H1 (cell line): ENCODE measurements at regions not wholly inside any gene's neighbourhood (a gene's known extent, or its start where the extent isn't known, plus 50 kb on each side); places are given as distances from the start of the nearest gene placed in this dataset.

Source experiments
- CTCF ChIA-PET: fragments of 300-600 bp; sonication (Branson Sonifier 250); formaldehyde crosslinking; loops from one replicate; lab custom pipeline; 2021; ENCODE audit not compliant: partially characterized antibody; lab: Charles Lee
- POLR2A ChIA-PET: fragments of 300-600 bp; sonication (Branson Sonifier 250); formaldehyde crosslinking; loops from one replicate; lab custom pipeline; 2021; ENCODE audit warnings: inconsistent platforms; ENCODE audit not compliant: partially characterized antibody; lab: Charles Lee
- DNase-seq, 2 experiments: peaks; one replicate each; pipeline versions ENCODE4 v3.0.0 to v3.0.0-alpha.2; 2010 to 2022; ENCODE audit warnings: low spot score in 2 of 2, low read depth in 1 of 2, mixed read lengths in 1 of 2
- FAIRE-seq: peaks from 2 replicates; lab custom pipeline; 2011; peaks lifted over from hg19 to GRCh38; lab: Jason Lieb, UNC
- H2AFZ ChIP-seq: 2 replicates; pipeline ENCODE4 v1.8.1; 2012; ENCODE audit warnings: low read length, inconsistent platforms
- H2AK5ac ChIP-seq: 2 replicates; pipeline ENCODE4 v1.6.1; 2013; ENCODE audit warnings: low read depth, low read length
- H2BK120ac ChIP-seq: replicated peaks from 2 replicates; pipeline ENCODE3; 2013; ENCODE audit warnings: low read depth, low read length, inconsistent platforms
- H2BK12ac ChIP-seq: 2 replicates; pipeline ENCODE4 v1.6.1; 2013; ENCODE audit warnings: low read depth, low read length
- H2BK15ac ChIP-seq: 2 replicates; pipeline ENCODE4 v1.6.1; 2013; ENCODE audit warnings: low read length
- H2BK20ac ChIP-seq: 2 replicates; pipeline ENCODE4 v1.6.1; 2013; ENCODE audit warnings: low read length
- H2BK5ac ChIP-seq: 2 replicates; pipeline ENCODE4 v1.6.1; 2013; ENCODE audit warnings: low read depth, low read length
- H3K14ac ChIP-seq: 2 replicates; pipeline ENCODE4 v1.6.1; 2013; ENCODE audit warnings: inconsistent platforms; ENCODE audit not compliant: insufficient read length
- H3K18ac ChIP-seq: 2 replicates; pipeline ENCODE4 v1.6.1; 2013; ENCODE audit warnings: low read length; ENCODE audit errors: extremely low read depth
- H3K23ac ChIP-seq: 2 replicates; pipeline ENCODE4 v1.6.1; 2013; ENCODE audit warnings: inconsistent platforms; ENCODE audit not compliant: insufficient read length
- H3K23me2 ChIP-seq: 2 replicates; pipeline ENCODE4 v1.6.1; 2013; ENCODE audit warnings: low read depth, low read length
- H3K27ac ChIP-seq: 2 replicates; pipeline ENCODE4 v1.6.1; 2011; ENCODE audit warnings: low read depth, low read length, inconsistent platforms
- H3K27me3 ChIP-seq, 4 experiments: replicated peaks in 1 of 4; 1 replicate in 1 of 4; 2 replicates in 3 of 4; pipeline versions ENCODE4 v1.6.1 to v1.8.1; 2011 to 2013; ENCODE audit warnings: low read length in 3 of 4, mild to moderate bottlenecking in 3 of 4, inconsistent platforms in 2 of 4, mixed read lengths in 2 of 4, moderate library complexity in 1 of 4; ENCODE audit not compliant: control insufficient read depth in 3 of 4, insufficient read depth in 3 of 4; ENCODE audit errors: extremely low read depth in 1 of 4
- H3K36me3 ChIP-seq, 4 experiments: 2 replicates each; pipeline versions ENCODE4 v1.6.1 to v1.8.1; 2011 to 2013; ENCODE audit warnings: mild to moderate bottlenecking in 4 of 4, low read length in 3 of 4, moderate library complexity in 2 of 4, control low read depth in 1 of 4, inconsistent platforms in 1 of 4; ENCODE audit not compliant: insufficient read depth in 4 of 4, control insufficient read depth in 2 of 4
- H3K4ac ChIP-seq: replicated peaks from 2 replicates; pipeline ENCODE3; 2013; ENCODE audit warnings: low read length, low read depth, mixed read lengths, inconsistent platforms; ENCODE audit not compliant: insufficient read length
- H3K4me1 ChIP-seq, 4 experiments: replicated peaks in 1 of 4; 1 replicate in 1 of 4; 2 replicates in 3 of 4; pipeline versions ENCODE4 v1.6.1 to v1.8.1; 2011 to 2013; ENCODE audit warnings: low read length in 3 of 4, inconsistent platforms in 2 of 4, mixed read lengths in 1 of 4; ENCODE audit not compliant: insufficient read depth in 4 of 4, control insufficient read depth in 3 of 4
- H3K4me2 ChIP-seq, 2 experiments: 2 replicates each; pipeline versions ENCODE4 v1.6.1 to v1.8.1; 2011 to 2013; ENCODE audit warnings: low read depth in 2 of 2, low read length in 2 of 2, control low read depth in 1 of 2, inconsistent platforms in 1 of 2, mild to moderate bottlenecking in 1 of 2; ENCODE audit not compliant: insufficient read depth in 1 of 2
- H3K4me3 ChIP-seq, 4 experiments: fragments of 200-600, 300-600 bp in 1 of 4; sonication (generic), shearing (Covaris generic), sonication (Bioruptor Twin) in 1 of 4; 2 replicates each; pipeline versions ENCODE4 v1.5.1 to v1.8.1; 2011 to 2016; ENCODE audit warnings: low read length in 4 of 4, low read depth in 3 of 4, control low read depth in 2 of 4, inconsistent platforms in 2 of 4, mild to moderate bottlenecking in 2 of 4, mixed read lengths in 1 of 4, moderate library complexity in 1 of 4; ENCODE audit not compliant: insufficient read depth in 2 of 4; ENCODE audit errors: extremely low read depth in 1 of 4
- H3K56ac ChIP-seq: replicated peaks from 2 replicates; pipeline ENCODE3; 2013; ENCODE audit warnings: low read depth, mild to moderate bottlenecking, mixed read lengths, low read length, inconsistent platforms; ENCODE audit not compliant: insufficient read length
- H3K79me1 ChIP-seq: 2 replicates; pipeline ENCODE4 v1.6.1; 2013; ENCODE audit warnings: low read depth, low read length, control low read depth
- H3K79me2 ChIP-seq, 2 experiments: 2 replicates each; pipeline versions ENCODE4 v1.6.1 to v1.8.1; 2012 to 2013; ENCODE audit warnings: low read length in 2 of 2, mild to moderate bottlenecking in 2 of 2, inconsistent platforms in 1 of 2; ENCODE audit not compliant: insufficient read depth in 2 of 2, control insufficient read depth in 1 of 2
- H3K9ac ChIP-seq, 4 experiments: replicated peaks in 1 of 4; 1 replicate in 1 of 4; 2 replicates in 3 of 4; pipeline versions ENCODE4 v1.6.1 to v1.8.1; 2011 to 2013; ENCODE audit warnings: low read depth in 3 of 4, low read length in 3 of 4, control low read depth in 2 of 4, mild to moderate bottlenecking in 2 of 4, moderate library complexity in 2 of 4, inconsistent platforms in 1 of 4; ENCODE audit errors: extremely low read depth in 1 of 4
- H3K9me3 ChIP-seq, 2 experiments: 2 replicates each; pipeline versions ENCODE4 v1.6.1 to v1.8.1; 2012 to 2013; ENCODE audit warnings: mild to moderate bottlenecking in 2 of 2, moderate library complexity in 2 of 2, control low read depth in 1 of 2, inconsistent platforms in 1 of 2, low read depth in 1 of 2, low read length in 1 of 2, mixed read lengths in 1 of 2; ENCODE audit not compliant: insufficient read depth in 2 of 2
- H4K20me1 ChIP-seq, 2 experiments: replicated peaks in 1 of 2; 2 replicates each; pipeline versions ENCODE3 to v1.8.1; 2011 to 2013; ENCODE audit warnings: inconsistent platforms in 2 of 2, low read length in 2 of 2, mild to moderate bottlenecking in 1 of 2; ENCODE audit not compliant: insufficient read depth in 2 of 2, control insufficient read depth in 1 of 2
- H4K5ac ChIP-seq: 2 replicates; pipeline ENCODE4 v1.6.1; 2013; ENCODE audit warnings: low read length, low read depth, mixed read lengths, inconsistent platforms; ENCODE audit not compliant: insufficient read length
- H4K8ac ChIP-seq: 2 replicates; pipeline ENCODE4 v1.8.0; 2013; ENCODE audit warnings: mild to moderate bottlenecking, moderate library complexity, low read length, inconsistent platforms; ENCODE audit not compliant: insufficient read depth; ENCODE audit errors: extremely low read depth
- H4K91ac ChIP-seq: replicated peaks from 2 replicates; pipeline ENCODE3; 2013; ENCODE audit warnings: low read length, mixed read lengths, inconsistent platforms; ENCODE audit not compliant: insufficient read length
- ASH2L ChIP-seq: fragments of 200-600, 300-600 bp; sonication (generic); IDR thresholded peaks from one replicate; pipeline ENCODE4 v1.7.1; 2017; ENCODE audit warnings: low read length
- ATF3 ChIP-seq: IDR thresholded peaks from 2 replicates; pipeline ENCODE4 v1.6.1; 2011; ENCODE audit warnings: low read depth, mild to moderate bottlenecking, low read length; ENCODE audit not compliant: insufficient read depth
- CTBP2 ChIP-seq: IDR thresholded peaks from 2 replicates; pipeline ENCODE4 v1.7.0; 2011; ENCODE audit warnings: borderline replicate concordance, mild to moderate bottlenecking, moderate library complexity, mixed read lengths, low read length; ENCODE audit not compliant: insufficient read depth, insufficient read length
- EGR1 ChIP-seq: IDR thresholded peaks from 2 replicates; pipeline ENCODE4 v1.6.1; 2011; ENCODE audit warnings: low read depth, low read length, borderline replicate concordance
- EP300 ChIP-seq, 2 experiments: IDR thresholded peaks; 1 replicate in 1 of 2; 2 replicates in 1 of 2; pipeline ENCODE4 v1.6.1; 2011 to 2012; ENCODE audit warnings: low read depth in 2 of 2, low read length in 2 of 2, mild to moderate bottlenecking in 2 of 2, borderline replicate concordance in 1 of 2, inconsistent platforms in 1 of 2, moderate library complexity in 1 of 2
- FOSL1 ChIP-seq: IDR thresholded peaks from 2 replicates; pipeline ENCODE4 v1.6.1; 2011; ENCODE audit warnings: mild to moderate bottlenecking, low read depth, low read length, moderate library complexity; ENCODE audit not compliant: insufficient read depth
- JUND ChIP-seq: IDR thresholded peaks from 2 replicates; pipeline ENCODE4 v1.6.1; 2011; ENCODE audit warnings: mild to moderate bottlenecking, improper control_type of control experiment, low read length
- MAFK ChIP-seq: IDR thresholded peaks from 2 replicates; pipeline ENCODE4 v1.6.1; 2012; ENCODE audit warnings: low read depth, mild to moderate bottlenecking, improper control_type of control experiment, low read length
- POU5F1 ChIP-seq: IDR thresholded peaks from 2 replicates; pipeline ENCODE4 v1.6.1; 2011; ENCODE audit warnings: low read depth, mild to moderate bottlenecking, low read length, moderate library complexity
- SP1 ChIP-seq: IDR thresholded peaks from 2 replicates; pipeline ENCODE4 v1.6.1; 2011; ENCODE audit warnings: low read depth, low read length
- TAF1 ChIP-seq: IDR thresholded peaks from 2 replicates; pipeline ENCODE4 v1.6.1; 2011; ENCODE audit warnings: mild to moderate bottlenecking, low read depth, low read length
- TAF7 ChIP-seq: optimal IDR thresholded peaks from 2 replicates; pipeline ENCODE3; 2011; ENCODE audit warnings: low read depth, mild to moderate bottlenecking, inconsistent platforms, low read length, moderate library complexity, borderline replicate concordance
- TEAD4 ChIP-seq: IDR thresholded peaks from 2 replicates; pipeline ENCODE4 v1.6.1; 2012; ENCODE audit warnings: low read depth, low read length, inconsistent platforms, mixed read lengths
- USF2 ChIP-seq: IDR thresholded peaks from 2 replicates; pipeline ENCODE4 v1.6.1; 2011; ENCODE audit warnings: low read length, improper control_type of control experiment
- WGBS, 2 experiments: shearing (Covaris generic) in 1 of 2; methylation state at CpG; one replicate each; pipeline versions ENCODE4 v1.1.6 to v1.1.7; 2013 to 2015; ENCODE audit warnings: low lambda C conversion rate in 2 of 2, mixed read lengths in 2 of 2, inconsistent platforms in 1 of 2, low coverage in 1 of 2, missing lambda C conversion rate in 1 of 2; ENCODE audit not compliant: insufficient replicate concordance in 2 of 2, insufficient coverage in 1 of 2, insufficient read length in 1 of 2; ENCODE audit errors: extremely low coverage in 1 of 2, missing lambda C conversion rate in 1 of 2; 5-methylcytosine and 5-hydroxymethylcytosine counted together

- H3K79me2 ChIP-seq, result no peaks in the 10 kb centered on the region
- no peak for TF ChIP-seq ATF3
- TF ChIP-seq TEAD4, result no peak
- TF ChIP-seq MAFK, result no peak
- no peak for TF ChIP-seq POU5F1
- no peak for TF ChIP-seq EP300 (IDR thresholded peaks at IDR 0.05; ENCODE audit: borderline replicate concordance in 1 of 2, low read depth in 2 of 2, low read length in 2 of 2)
- TF ChIP-seq USF2, result no peak
- TF ChIP-seq TAF1, result no peak
- TF ChIP-seq SP1, result no peak
- no peak for TF ChIP-seq FOSL1
- no peak for TF ChIP-seq ASH2L
- TF ChIP-seq JUND, result no peak
- TF ChIP-seq CTBP2, result no peak
- no peak for TF ChIP-seq TAF7
- no peak for TF ChIP-seq EGR1
Measured at GRCh38 chr4:72919937-72920336, 149.6 kb downstream of the COX18 start.

More at GRCh38 chr4:72919937-72920336, 149.6 kb downstream of the COX18 start:
- no peaks in the 10 kb centered on the region for H4K20me1 ChIP-seq
- FAIRE-seq (no peak), DNase-seq (no peak)
- CTCF ChIA-PET, result interaction anchor here (0.6 to 1.3 kb wide), 2 partner anchors 48 to 102 kb away, joined by 3 read pairs; no protein-coding TSS in a partner anchor
- H3K56ac ChIP-seq, result no peak overlapping the region
- H3K14ac ChIP-seq, result no peak overlapping the region
- H3K4me1 ChIP-seq, result no peaks in the 10 kb centered on the region
- no peak overlapping the region for H3K4me2 ChIP-seq
- POLR2A ChIA-PET, result no interaction called here
- no peak overlapping the region for H3K18ac ChIP-seq
- no peaks in the 10 kb centered on the region for H3K23me2 ChIP-seq
- H4K8ac ChIP-seq, result no peak overlapping the region
- no peak overlapping the region for H2BK20ac ChIP-seq
- H2BK12ac ChIP-seq, result no peak overlapping the region
- no peak overlapping the region for H2AK5ac ChIP-seq
- no peaks in the 10 kb centered on the region for H3K9me3 ChIP-seq
- WGBS, 2 experiments, result 75% methylated on average over 1 of the region's 1 CpG; no CpG with 5 or more reads in 1 of the 2 experiments
- H3K36me3 ChIP-seq, result no peaks in the 10 kb centered on the region
- H4K91ac ChIP-seq, result no peak overlapping the region
- no peak overlapping the region for H3K4me3 ChIP-seq
- no peak overlapping the region for H3K27ac ChIP-seq
- no peak overlapping the region for H4K5ac ChIP-seq
- no peak overlapping the region for H2AFZ ChIP-seq
- no peak overlapping the region for H3K4ac ChIP-seq
- no peaks in the 10 kb centered on the region for H3K27me3 ChIP-seq
- no peak overlapping the region for H3K23ac ChIP-seq
- no peak overlapping the region for H3K9ac ChIP-seq
- H2BK120ac ChIP-seq, result no peak overlapping the region
- no peaks in the 10 kb centered on the region for H3K79me1 ChIP-seq
- no peak overlapping the region for H2BK5ac ChIP-seq
- no peak overlapping the region for H2BK15ac ChIP-seq
